ENCODE measurements at regions not wholly inside any gene's neighbourhood (a gene's known extent, or its start where the extent isn't known, plus 50 kb on each side); places are given as distances from the start of the nearest gene placed in this dataset.

- no peak for TF ChIP-seq CTCF (IDR thresholded peaks at IDR 0.05)
- no peak for TF ChIP-seq POLR2A (IDR thresholded peaks at IDR 0.05)
These were observed 142.9 kb downstream of the GLUL start for GRCh38 chr1:182248721-182249120.
